ENCODE measurements at regions not wholly inside any gene's neighbourhood (a gene's known extent, or its start where the extent isn't known, plus 50 kb on each side); places are given as distances from the start of the nearest gene placed in this dataset.

DNA sequence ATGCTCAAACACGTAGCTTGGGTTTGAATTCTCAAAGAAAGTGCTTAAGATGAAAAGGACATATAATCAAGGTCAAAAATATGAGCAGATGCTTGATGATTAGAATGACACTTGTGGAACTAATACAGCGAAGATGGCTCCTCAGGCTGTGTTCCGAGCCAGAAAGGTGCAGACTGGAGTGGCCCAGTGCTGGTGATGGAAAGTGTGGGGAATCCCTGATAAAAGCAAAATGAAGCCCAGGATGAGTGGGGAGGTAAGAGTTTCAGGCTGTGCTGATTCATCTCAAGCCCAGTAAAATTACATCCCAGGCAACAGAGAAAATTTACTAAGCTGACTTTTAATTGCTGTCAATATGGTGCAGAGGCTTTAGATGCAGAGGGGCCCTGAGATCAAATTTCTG is 77.8 kb upstream of the IKZF1 start:
- Mint-ChIP-seq H3K9me3 (peaks cover 20% of the 10 kb centered on the region), H3K4me1 (ENCODE audit: low read depth) (no peaks in the 10 kb centered on the region), H3K27ac (no peak overlapping the region), H3K36me3 (ENCODE audit: low read depth) (no peaks in the 10 kb centered on the region), H3K4me3 (no peak overlapping the region), H3K27me3 (ENCODE audit: insufficient read depth) (no peaks in the 10 kb centered on the region)
- no peak for DNase-seq
- TF ChIP-seq, protein P1, sequence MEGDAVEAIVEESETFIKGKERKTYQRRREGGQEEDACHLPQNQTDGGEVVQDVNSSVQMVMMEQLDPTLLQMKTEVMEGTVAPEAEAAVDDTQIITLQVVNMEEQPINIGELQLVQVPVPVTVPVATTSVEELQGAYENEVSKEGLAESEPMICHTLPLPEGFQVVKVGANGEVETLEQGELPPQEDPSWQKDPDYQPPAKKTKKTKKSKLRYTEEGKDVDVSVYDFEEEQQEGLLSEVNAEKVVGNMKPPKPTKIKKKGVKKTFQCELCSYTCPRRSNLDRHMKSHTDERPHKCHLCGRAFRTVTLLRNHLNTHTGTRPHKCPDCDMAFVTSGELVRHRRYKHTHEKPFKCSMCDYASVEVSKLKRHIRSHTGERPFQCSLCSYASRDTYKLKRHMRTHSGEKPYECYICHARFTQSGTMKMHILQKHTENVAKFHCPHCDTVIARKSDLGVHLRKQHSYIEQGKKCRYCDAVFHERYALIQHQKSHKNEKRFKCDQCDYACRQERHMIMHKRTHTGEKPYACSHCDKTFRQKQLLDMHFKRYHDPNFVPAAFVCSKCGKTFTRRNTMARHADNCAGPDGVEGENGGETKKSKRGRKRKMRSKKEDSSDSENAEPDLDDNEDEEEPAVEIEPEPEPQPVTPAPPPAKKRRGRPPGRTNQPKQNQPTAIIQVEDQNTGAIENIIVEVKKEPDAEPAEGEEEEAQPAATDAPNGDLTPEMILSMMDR (IDR thresholded peaks at IDR 0.05): no peak

DNA sequence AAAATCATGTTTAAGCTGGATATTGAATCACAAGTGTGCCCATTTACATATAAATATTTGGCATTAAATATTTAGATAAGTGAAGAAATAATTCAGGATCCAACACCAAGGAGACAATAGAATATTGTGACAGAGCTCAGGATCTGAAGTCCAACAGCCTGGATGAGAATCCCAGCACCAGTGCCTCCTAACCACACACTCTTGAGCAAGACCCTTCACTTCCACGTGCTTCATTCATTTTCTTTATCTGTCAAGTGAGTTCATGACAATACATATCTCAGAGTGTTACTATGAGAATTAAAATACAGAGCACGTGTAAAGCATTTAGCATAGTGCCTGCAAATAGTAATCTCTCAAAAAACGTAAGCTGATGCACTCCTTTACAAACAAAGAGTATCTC is 78.4 kb upstream of the IKZF1 start:
- no peak overlapping the region for H3K4me3 Mint-ChIP-seq

DNA sequence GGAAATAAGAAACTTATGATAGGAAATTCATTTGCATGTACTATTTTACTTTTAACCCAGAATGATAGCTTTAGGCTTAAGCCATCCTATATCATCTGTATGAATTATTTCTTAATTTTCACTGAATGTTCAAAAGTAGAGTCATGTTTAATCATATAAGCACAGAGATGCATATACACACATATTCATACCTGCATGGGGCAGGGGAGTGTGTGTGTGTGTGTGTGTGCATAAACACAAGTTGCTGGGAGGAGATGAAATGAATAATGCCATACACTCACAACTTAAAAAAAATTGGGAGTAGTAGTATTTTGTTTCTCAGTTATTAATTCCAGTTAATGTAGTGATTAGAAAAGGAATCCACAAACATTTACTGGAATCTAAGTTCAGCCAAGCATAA is 83.1 kb upstream of the IKZF1 start:
- H3K4me1 Mint-ChIP-seq (ENCODE audit: low read depth): no peaks in the 10 kb centered on the region
- no peak overlapping the region for H3K4me3 Mint-ChIP-seq
- H3K27me3 Mint-ChIP-seq (ENCODE audit: insufficient read depth): no peaks in the 10 kb centered on the region; the same call in 1 of the 2 replicates
- no peaks in the 10 kb centered on the region for H3K36me3 Mint-ChIP-seq (ENCODE audit: low read depth)
- DNase-seq: no peak
- no peak overlapping the region for H3K27ac Mint-ChIP-seq
- TF ChIP-seq, protein P1 (IDR thresholded peaks at IDR 0.05): no peak
- peaks cover 29% of the 10 kb centered on the region for H3K9me3 Mint-ChIP-seq

More for the DNA sequence above, 78.4 kb upstream of the IKZF1 start:
- H3K4me1 Mint-ChIP-seq (ENCODE audit: low read depth): no peaks in the 10 kb centered on the region
- H3K9me3 Mint-ChIP-seq: peaks cover 26% of the 10 kb centered on the region
- H3K36me3 Mint-ChIP-seq (ENCODE audit: low read depth): no peaks in the 10 kb centered on the region
- H3K27me3 Mint-ChIP-seq (ENCODE audit: insufficient read depth): no peaks in the 10 kb centered on the region
- DNase-seq: no peak
- no peak overlapping the region for H3K27ac Mint-ChIP-seq
- TF ChIP-seq, protein P1 (IDR thresholded peaks at IDR 0.05): no peak

DNA sequence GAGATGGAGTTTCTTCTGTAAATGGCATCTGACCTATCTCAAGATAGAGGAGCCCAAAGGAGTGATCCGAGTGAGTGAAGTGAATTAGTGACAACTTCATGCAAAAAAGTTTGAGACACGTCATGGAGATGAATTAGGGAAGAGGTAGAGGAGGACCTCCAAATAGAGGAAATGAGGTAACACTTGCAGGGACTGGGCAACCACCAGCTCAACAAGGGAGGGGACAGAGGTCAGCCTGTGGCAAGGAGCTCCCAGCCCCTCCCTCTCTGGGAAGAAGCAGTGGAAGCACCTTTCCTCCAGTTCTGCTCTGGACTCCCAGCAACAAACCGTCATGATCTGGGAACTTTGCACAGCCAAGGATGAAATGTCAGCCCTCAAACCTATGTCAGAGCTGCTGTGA is 83.5 kb upstream of the IKZF1 start:
- Mint-ChIP-seq H3K27me3 (ENCODE audit: insufficient read depth) (no peaks in the 10 kb centered on the region; the same call in 1 of the 2 replicates), H3K36me3 (ENCODE audit: low read depth) (no peaks in the 10 kb centered on the region), H3K9me3 (peaks cover 32% of the 10 kb centered on the region), H3K4me3 (no peak overlapping the region), H3K27ac (no peak overlapping the region), H3K4me1 (ENCODE audit: low read depth) (no peaks in the 10 kb centered on the region)
- TF ChIP-seq, protein P1 (IDR thresholded peaks at IDR 0.05): no peak
- no peak for DNase-seq

DNA sequence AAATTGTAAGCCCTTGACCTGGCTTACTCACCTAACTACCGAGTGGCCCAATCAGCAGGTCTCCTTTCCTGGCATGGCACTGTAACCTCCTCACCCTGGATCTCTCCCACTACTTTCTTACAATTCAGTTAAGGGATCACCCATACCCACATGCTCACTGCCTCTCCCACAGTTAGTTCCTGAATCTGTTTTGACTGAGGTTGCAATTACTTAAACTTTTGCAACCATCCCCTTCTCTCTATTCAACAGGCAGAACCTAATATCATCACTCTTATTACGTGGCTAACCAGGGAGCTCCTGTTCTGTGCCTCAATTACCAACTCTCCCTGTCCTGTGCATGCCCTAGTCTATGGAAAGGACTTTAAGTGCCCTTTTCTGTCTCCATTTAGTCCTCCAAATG is 84.2 kb upstream of the IKZF1 start:
- DNase-seq: no peak
- no peaks in the 10 kb centered on the region for H3K36me3 Mint-ChIP-seq (ENCODE audit: low read depth)
- TF ChIP-seq, protein P1 (IDR thresholded peaks at IDR 0.05): no peak
- H3K27ac Mint-ChIP-seq: no peak overlapping the region
- H3K9me3 Mint-ChIP-seq: peaks cover 32% of the 10 kb centered on the region
- no peaks in the 10 kb centered on the region for H3K4me1 Mint-ChIP-seq (ENCODE audit: low read depth)
- no peak overlapping the region for H3K4me3 Mint-ChIP-seq
- no peaks in the 10 kb centered on the region; the same call in 1 of the 2 replicates for H3K27me3 Mint-ChIP-seq (ENCODE audit: insufficient read depth)

DNA sequence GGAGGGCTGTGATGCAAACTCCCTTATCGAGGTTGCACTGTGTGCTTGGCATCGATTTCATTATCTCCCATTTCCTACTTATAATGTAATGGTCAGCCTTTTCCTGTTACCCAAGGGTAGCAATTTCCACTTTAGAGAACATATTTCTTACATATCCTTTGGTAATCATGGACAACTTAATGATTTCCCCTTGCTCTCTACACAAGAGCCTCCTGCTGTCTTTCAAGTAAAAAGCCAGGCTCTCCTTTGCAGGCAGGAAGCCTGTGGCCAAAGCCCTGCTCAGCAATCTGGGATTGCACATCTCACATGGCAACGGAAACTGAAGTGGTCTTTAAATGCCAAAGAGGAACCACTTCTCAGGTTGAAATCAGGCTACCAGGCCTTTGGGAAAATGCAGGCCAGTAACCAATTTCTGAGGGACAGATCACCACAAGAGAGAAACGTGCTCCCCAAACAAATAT is 86.7 kb upstream of the IKZF1 start:
- Mint-ChIP-seq H3K4me3 (no peak overlapping the region), H3K36me3 (ENCODE audit: low read depth) (no peaks in the 10 kb centered on the region), H3K4me1 (ENCODE audit: low read depth) (no peaks in the 10 kb centered on the region), H3K9me3 (peaks cover 45% of the 10 kb centered on the region), H3K27me3 (ENCODE audit: insufficient read depth) (no peaks in the 10 kb centered on the region; the same call in none of the 2 replicates), H3K27ac (no peak overlapping the region)
- TF ChIP-seq, protein P1 (IDR thresholded peaks at IDR 0.05): no peak
- no peak for DNase-seq

Measured in HFFc6 (cell line).